Liver (tissue), 8 donors: ENCODE measurements at regions not wholly inside any gene's neighbourhood (a gene's known extent, or its start where the extent isn't known, plus 50 kb on each side); places are given as distances from the start of the nearest gene placed in this dataset.

Source experiments
- DNase-seq: peaks from one replicate; pipeline ENCODE4 v3.0.0-alpha.2; 2017; ENCODE audit warnings: low spot score
- H3K27ac ChIP-seq, 2 donors: one replicate each; pipeline ENCODE4 v1.7.0; 2013; ENCODE audit warnings: inconsistent platforms in 2 of 2, low read length in 2 of 2, control low read depth in 1 of 2, low read depth in 1 of 2, mild to moderate bottlenecking in 1 of 2
- H3K27me3 ChIP-seq, 4 donors: one replicate each; pipeline versions ENCODE4 v1.6.1 to v1.7.0; 2013; ENCODE audit warnings: low read length in 3 of 4, inconsistent platforms in 1 of 4, mild to moderate bottlenecking in 1 of 4, moderate library complexity in 1 of 4; ENCODE audit not compliant: control insufficient read depth in 4 of 4, insufficient read depth in 4 of 4
- H3K36me3 ChIP-seq, 4 donors: one replicate each; pipeline versions ENCODE4 v1.6.1 to v1.7.0; 2013; ENCODE audit warnings: low read length in 3 of 4, mild to moderate bottlenecking in 3 of 4, low read depth in 1 of 4, moderate library complexity in 1 of 4; ENCODE audit not compliant: control insufficient read depth in 4 of 4, insufficient read depth in 3 of 4
- H3K4me1 ChIP-seq, 4 donors: one replicate each; pipeline versions ENCODE4 v1.6.1 to v1.7.0; 2013; ENCODE audit warnings: low read length in 3 of 4, mild to moderate bottlenecking in 3 of 4, moderate library complexity in 1 of 4; ENCODE audit not compliant: control insufficient read depth in 4 of 4, insufficient read depth in 4 of 4
- H3K4me3 ChIP-seq, 3 donors: one replicate each; pipeline versions ENCODE4 v1.6.1 to v1.7.0; 2013; ENCODE audit warnings: low read length in 3 of 3, control low read depth in 1 of 3, low read depth in 1 of 3, mild to moderate bottlenecking in 1 of 3
- H3K9ac ChIP-seq, 2 donors: one replicate each; pipeline ENCODE4 v1.7.0; 2013; ENCODE audit warnings: low read length in 2 of 2, mild to moderate bottlenecking in 2 of 2, moderate library complexity in 2 of 2, control low read depth in 1 of 2, low read depth in 1 of 2
- H3K9me3 ChIP-seq, 4 donors: one replicate each; pipeline versions ENCODE4 v1.6.1 to v1.7.0; 2013; ENCODE audit warnings: low read length in 3 of 4; ENCODE audit not compliant: control insufficient read depth in 4 of 4
- EGR1 ChIP-seq, 2 donors: IDR thresholded peaks; 2 replicates each; pipeline ENCODE4 v1.6.1; 2016 to 2018; ENCODE audit warnings: antibody characterized with exemption in 2 of 2, low read depth in 2 of 2
- FOXA1 ChIP-seq: IDR thresholded peaks from 2 replicates; pipeline ENCODE4 v1.6.1; 2016; ENCODE audit warnings: antibody characterized with exemption
- FOXA2 ChIP-seq: IDR thresholded peaks from 2 replicates; pipeline ENCODE4 v1.6.1; 2016; ENCODE audit warnings: antibody characterized with exemption
- GABPA ChIP-seq, 2 donors: IDR thresholded peaks in 1 of 2; conservative IDR thresholded peaks in 1 of 2; 2 replicates each; pipeline ENCODE4 v1.6.1; 2016; ENCODE audit warnings: antibody characterized with exemption in 2 of 2, mild to moderate bottlenecking in 1 of 2, moderate library complexity in 1 of 2
- HNF4A ChIP-seq, 2 donors: conservative IDR thresholded peaks; 2 replicates each; pipeline ENCODE4 v1.6.1; 2016; ENCODE audit warnings: antibody characterized with exemption in 2 of 2, mild to moderate bottlenecking in 2 of 2
- HNF4G ChIP-seq: IDR thresholded peaks from 2 replicates; pipeline ENCODE4 v1.6.1; 2016; ENCODE audit warnings: antibody characterized with exemption
- JUND ChIP-seq, 2 donors: IDR thresholded peaks; 2 replicates each; pipeline ENCODE4 v1.6.1; 2016; ENCODE audit warnings: antibody characterized with exemption in 2 of 2
- NR2F2 ChIP-seq: IDR thresholded peaks from 2 replicates; pipeline ENCODE4 v1.6.1; 2016; ENCODE audit warnings: antibody characterized with exemption
- RAD21 ChIP-seq, 2 donors: IDR thresholded peaks; 2 replicates each; pipeline ENCODE4 v1.6.1; 2016; ENCODE audit warnings: antibody characterized with exemption in 2 of 2, mild to moderate bottlenecking in 2 of 2
- RXRA ChIP-seq, 2 donors: IDR thresholded peaks; 2 replicates each; pipeline ENCODE4 v1.6.1; 2017 to 2018; ENCODE audit warnings: antibody characterized with exemption in 2 of 2, mild to moderate bottlenecking in 1 of 2
- SP1 ChIP-seq: IDR thresholded peaks from 2 replicates; pipeline ENCODE4 v1.6.1; 2018; ENCODE audit warnings: antibody characterized with exemption, mild to moderate bottlenecking
- TAF1 ChIP-seq: conservative IDR thresholded peaks from 2 replicates; pipeline ENCODE4 v1.6.1; 2016; ENCODE audit warnings: antibody characterized with exemption, mild to moderate bottlenecking
- YY1 ChIP-seq: IDR thresholded peaks from 2 replicates; pipeline ENCODE4 v1.6.1; 2016; ENCODE audit warnings: antibody characterized with exemption, mild to moderate bottlenecking
- WGBS: extraction: QIAGEN DNeasy Blood & Tissue Kit; methylation state at CpG from one replicate; pipeline ENCODE4 v1.1.7; 2013; 5-methylcytosine and 5-hydroxymethylcytosine counted together
- TF ChIP-seq, protein P1 (sequence below): fragments of 150-350 bp; IDR thresholded peaks from 2 replicates; pipeline ENCODE4 v1.5.1; 2017; ENCODE audit warnings: improper control_type of control experiment, low read depth, low read length; ENCODE audit not compliant: missing input control
- TF ChIP-seq, protein P2 (sequence below): IDR thresholded peaks from 2 replicates; pipeline ENCODE4 v1.6.1; 2016; ENCODE audit warnings: antibody characterized with exemption, mild to moderate bottlenecking
- TF ChIP-seq, protein P3 (sequence below): IDR thresholded peaks from 2 replicates; pipeline ENCODE4 v1.6.1; 2016; ENCODE audit warnings: antibody characterized with exemption
- TF ChIP-seq, protein P4 (sequence below): IDR thresholded peaks from 2 replicates; pipeline ENCODE4 v1.6.1; 2016; ENCODE audit warnings: antibody characterized with exemption
- TF ChIP-seq, protein P5 (sequence below): IDR thresholded peaks from 2 replicates; pipeline ENCODE4 v1.6.1; 2016; ENCODE audit warnings: antibody characterized with exemption
- donor health status: healthy.
- donor health status: healthy.
- donor health status: healthy.
- donor health status: healthy.
- donor health status: healthy.

- no peak overlapping the region for H3K9ac ChIP-seq
- H3K4me3 ChIP-seq = no peak overlapping the region
- 64% methylated on average over 2 of the region's 2 CpGs for WGBS
- H3K9me3 ChIP-seq = no peaks in the 10 kb centered on the region
- DNase-seq = no peak
- no peaks in the 10 kb centered on the region for H3K4me1 ChIP-seq
- TF ChIP-seq HNF4A (conservative IDR thresholded peaks at IDR 0.05) = no peak
- TF ChIP-seq FOXA1 = no peak
- TF ChIP-seq NR2F2 = no peak
- no peak for TF ChIP-seq FOXA2
- no peak for TF ChIP-seq SP1
- H3K36me3 ChIP-seq = no peaks in the 10 kb centered on the region
- H3K27me3 ChIP-seq = peaks cover 0 to 3% (median 0%) of the 10 kb centered on the region in 4 donors
- H3K27ac ChIP-seq = no peak overlapping the region
Measured at GRCh38 chr12:107339932-107340331, 246.6 kb upstream of the CRY1 start.

GRCh38 chr12:107340898-107341297 is 247.5 kb upstream of the CRY1 start:
- no peaks in the 10 kb centered on the region for H3K9me3 ChIP-seq
- no peak overlapping the region for H3K27ac ChIP-seq
- no peaks in the 10 kb centered on the region for H3K36me3 ChIP-seq
- DNase-seq = no peak
- TF ChIP-seq HNF4G (no peak), EGR1 (IDR thresholded peaks at IDR 0.05; ENCODE audit: low read depth in 2 of 2) (no peak), RAD21 (IDR thresholded peaks at IDR 0.05) (no peak), YY1 (no peak), RXRA (IDR thresholded peaks at IDR 0.05) (no peak), NR2F2 (no peak), GABPA (IDR thresholded peaks at IDR 0.05 in 1 of 2, conservative IDR thresholded peaks at IDR 0.05 in 1 of 2) (no peak), SP1 (no peak), FOXA2 (no peak), JUND (IDR thresholded peaks at IDR 0.05) (no peak), TAF1 (no peak), HNF4A (conservative IDR thresholded peaks at IDR 0.05) (no peak), FOXA1 (no peak)
- TF ChIP-seq, protein P1, sequence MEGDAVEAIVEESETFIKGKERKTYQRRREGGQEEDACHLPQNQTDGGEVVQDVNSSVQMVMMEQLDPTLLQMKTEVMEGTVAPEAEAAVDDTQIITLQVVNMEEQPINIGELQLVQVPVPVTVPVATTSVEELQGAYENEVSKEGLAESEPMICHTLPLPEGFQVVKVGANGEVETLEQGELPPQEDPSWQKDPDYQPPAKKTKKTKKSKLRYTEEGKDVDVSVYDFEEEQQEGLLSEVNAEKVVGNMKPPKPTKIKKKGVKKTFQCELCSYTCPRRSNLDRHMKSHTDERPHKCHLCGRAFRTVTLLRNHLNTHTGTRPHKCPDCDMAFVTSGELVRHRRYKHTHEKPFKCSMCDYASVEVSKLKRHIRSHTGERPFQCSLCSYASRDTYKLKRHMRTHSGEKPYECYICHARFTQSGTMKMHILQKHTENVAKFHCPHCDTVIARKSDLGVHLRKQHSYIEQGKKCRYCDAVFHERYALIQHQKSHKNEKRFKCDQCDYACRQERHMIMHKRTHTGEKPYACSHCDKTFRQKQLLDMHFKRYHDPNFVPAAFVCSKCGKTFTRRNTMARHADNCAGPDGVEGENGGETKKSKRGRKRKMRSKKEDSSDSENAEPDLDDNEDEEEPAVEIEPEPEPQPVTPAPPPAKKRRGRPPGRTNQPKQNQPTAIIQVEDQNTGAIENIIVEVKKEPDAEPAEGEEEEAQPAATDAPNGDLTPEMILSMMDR = no peak
- TF ChIP-seq, protein P2, sequence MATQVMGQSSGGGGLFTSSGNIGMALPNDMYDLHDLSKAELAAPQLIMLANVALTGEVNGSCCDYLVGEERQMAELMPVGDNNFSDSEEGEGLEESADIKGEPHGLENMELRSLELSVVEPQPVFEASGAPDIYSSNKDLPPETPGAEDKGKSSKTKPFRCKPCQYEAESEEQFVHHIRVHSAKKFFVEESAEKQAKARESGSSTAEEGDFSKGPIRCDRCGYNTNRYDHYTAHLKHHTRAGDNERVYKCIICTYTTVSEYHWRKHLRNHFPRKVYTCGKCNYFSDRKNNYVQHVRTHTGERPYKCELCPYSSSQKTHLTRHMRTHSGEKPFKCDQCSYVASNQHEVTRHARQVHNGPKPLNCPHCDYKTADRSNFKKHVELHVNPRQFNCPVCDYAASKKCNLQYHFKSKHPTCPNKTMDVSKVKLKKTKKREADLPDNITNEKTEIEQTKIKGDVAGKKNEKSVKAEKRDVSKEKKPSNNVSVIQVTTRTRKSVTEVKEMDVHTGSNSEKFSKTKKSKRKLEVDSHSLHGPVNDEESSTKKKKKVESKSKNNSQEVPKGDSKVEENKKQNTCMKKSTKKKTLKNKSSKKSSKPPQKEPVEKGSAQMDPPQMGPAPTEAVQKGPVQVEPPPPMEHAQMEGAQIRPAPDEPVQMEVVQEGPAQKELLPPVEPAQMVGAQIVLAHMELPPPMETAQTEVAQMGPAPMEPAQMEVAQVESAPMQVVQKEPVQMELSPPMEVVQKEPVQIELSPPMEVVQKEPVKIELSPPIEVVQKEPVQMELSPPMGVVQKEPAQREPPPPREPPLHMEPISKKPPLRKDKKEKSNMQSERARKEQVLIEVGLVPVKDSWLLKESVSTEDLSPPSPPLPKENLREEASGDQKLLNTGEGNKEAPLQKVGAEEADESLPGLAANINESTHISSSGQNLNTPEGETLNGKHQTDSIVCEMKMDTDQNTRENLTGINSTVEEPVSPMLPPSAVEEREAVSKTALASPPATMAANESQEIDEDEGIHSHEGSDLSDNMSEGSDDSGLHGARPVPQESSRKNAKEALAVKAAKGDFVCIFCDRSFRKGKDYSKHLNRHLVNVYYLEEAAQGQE = no peak
- TF ChIP-seq, protein P3, sequence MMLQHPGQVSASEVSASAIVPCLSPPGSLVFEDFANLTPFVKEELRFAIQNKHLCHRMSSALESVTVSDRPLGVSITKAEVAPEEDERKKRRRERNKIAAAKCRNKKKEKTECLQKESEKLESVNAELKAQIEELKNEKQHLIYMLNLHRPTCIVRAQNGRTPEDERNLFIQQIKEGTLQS = no peak
- TF ChIP-seq, protein P4, sequence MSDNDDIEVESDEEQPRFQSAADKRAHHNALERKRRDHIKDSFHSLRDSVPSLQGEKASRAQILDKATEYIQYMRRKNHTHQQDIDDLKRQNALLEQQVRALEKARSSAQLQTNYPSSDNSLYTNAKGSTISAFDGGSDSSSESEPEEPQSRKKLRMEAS = no peak
- TF ChIP-seq, protein P5, sequence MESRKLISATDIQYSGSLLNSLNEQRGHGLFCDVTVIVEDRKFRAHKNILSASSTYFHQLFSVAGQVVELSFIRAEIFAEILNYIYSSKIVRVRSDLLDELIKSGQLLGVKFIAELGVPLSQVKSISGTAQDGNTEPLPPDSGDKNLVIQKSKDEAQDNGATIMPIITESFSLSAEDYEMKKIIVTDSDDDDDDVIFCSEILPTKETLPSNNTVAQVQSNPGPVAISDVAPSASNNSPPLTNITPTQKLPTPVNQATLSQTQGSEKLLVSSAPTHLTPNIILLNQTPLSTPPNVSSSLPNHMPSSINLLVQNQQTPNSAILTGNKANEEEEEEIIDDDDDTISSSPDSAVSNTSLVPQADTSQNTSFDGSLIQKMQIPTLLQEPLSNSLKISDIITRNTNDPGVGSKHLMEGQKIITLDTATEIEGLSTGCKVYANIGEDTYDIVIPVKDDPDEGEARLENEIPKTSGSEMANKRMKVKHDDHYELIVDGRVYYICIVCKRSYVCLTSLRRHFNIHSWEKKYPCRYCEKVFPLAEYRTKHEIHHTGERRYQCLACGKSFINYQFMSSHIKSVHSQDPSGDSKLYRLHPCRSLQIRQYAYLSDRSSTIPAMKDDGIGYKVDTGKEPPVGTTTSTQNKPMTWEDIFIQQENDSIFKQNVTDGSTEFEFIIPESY = no peak
- no peak overlapping the region for H3K4me3 ChIP-seq
- WGBS = 78% methylated on average over 5 of the region's 5 CpGs
- no peak overlapping the region for H3K9ac ChIP-seq
- peaks cover 0 to 3% (median 0%) of the 10 kb centered on the region in 4 donors for H3K27me3 ChIP-seq
- H3K4me1 ChIP-seq = no peaks in the 10 kb centered on the region
